DMS114 treated with DMSO at 0.1 percent for 48 hours (cell line): ENCODE measurements at regions not wholly inside any gene's neighbourhood (a gene's known extent, or its start where the extent isn't known, plus 50 kb on each side); places are given as distances from the start of the nearest gene placed in this dataset.

Experiments
- DNase-seq: peaks from one replicate; lab custom pipeline; 2025; ENCODE audit not compliant: unreplicated experiment; lab: John Stamatoyannopoulos, UW

- no peak for DNase-seq
Measured at GRCh38 chr18:39801010-39801409, 2154.0 kb upstream of the PIK3C3 start.

DNA sequence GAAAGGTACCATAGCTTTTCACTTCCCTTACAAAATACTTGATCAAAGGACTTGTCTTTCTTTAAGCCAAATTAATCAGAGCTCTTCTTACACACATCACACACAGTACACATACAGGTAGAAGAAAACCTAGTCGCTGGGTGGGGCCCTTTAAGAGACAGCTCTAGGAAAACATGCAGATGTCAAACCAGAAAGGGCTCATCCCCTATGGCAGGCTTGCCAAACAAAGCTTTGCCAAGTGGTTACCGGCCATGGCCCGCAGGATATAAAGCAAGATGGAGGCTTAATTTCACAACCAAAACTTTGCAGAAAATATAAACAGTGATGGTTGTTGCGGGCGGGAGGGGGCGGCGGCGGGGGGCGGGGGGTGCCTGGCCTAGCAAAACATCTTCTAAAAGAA, 2156.0 kb upstream of the PIK3C3 start:
- DNase-seq: no peak

DNA sequence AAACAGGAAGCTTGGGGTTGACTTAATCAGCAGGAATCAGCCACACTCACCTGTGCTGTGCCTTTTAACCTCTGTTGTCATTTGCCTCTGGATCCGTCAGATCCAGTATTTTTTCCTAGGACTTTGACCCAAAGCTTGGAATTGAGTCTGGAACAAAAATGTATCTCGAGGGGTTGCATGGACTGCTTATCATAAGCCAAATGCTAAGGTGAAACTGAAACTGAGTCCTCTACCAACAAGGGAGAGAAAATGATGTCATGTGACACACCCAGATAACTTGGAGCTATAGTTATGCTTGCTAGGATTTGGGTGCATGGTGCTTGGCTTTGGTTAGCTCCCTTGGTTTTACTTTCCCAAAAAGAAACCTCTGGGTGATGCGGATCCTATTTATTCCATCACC, 2158.6 kb upstream of the PIK3C3 start:
- DNase-seq: no peak

- DNase-seq: no peak
Measured at GRCh38 chr18:39795350-39795749, 2159.7 kb upstream of the PIK3C3 start.

GRCh38 chr18:39793609-39794008, 2161.4 kb upstream of the PIK3C3 start:
- no peak for DNase-seq

DNA sequence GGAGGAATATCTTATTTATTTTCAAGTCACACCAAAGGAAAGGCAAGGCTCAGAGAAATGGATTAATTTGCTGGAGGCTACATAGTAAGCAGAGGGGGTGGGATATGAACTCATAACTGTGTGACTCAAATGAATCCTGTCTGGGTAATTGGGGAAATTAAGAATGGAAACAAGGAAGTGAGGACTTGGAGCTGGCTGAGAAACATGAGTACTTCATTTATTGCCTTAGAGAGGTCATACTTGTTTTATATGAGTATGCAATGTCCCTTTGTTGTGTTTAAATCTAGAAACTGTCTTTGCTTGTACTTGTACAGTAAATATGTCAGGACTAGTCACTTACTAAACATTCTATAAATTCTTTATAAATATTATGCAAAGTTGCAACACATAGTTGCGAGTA, 2166.7 kb upstream of the PIK3C3 start:
- DNase-seq: no peak

GRCh38 chr18:39786477-39786876, 2168.6 kb upstream of the PIK3C3 start:
- no peak for DNase-seq

DNA sequence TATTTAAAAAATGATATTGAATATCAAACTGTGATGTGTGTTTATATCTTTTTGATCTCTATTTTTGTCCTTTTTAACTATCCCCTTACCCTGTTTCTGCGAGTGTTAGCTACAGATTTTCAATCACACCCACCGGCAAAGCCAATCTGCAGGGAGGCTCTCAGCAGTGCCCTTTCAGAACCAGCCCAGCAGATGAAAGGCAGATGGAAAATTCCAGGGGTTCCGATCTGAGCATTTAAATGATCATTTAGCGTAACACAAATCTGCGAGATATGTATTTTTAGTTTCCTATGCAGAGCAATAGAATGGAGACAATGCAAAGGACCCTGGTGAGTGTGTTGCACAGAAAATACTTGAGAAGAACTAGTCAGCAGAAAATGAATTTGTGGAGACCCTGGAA, 2170.5 kb upstream of the PIK3C3 start:
- DNase-seq: no peak

GRCh38 chr18:39781565-39781964, 2173.5 kb upstream of the PIK3C3 start:
- DNase-seq: no peak

GRCh38 chr18:39780774-39781173, 2174.3 kb upstream of the PIK3C3 start:
- DNase-seq: no peak

- no peak for DNase-seq
Measured at GRCh38 chr18:39779926-39780325, 2175.1 kb upstream of the PIK3C3 start.

GRCh38 chr18:39776766-39777165, 2178.3 kb upstream of the PIK3C3 start:
- DNase-seq: no peak

GRCh38 chr18:39774957-39775598, 2180.0 kb upstream of the PIK3C3 start:
- DNase-seq: no peak

DNA sequence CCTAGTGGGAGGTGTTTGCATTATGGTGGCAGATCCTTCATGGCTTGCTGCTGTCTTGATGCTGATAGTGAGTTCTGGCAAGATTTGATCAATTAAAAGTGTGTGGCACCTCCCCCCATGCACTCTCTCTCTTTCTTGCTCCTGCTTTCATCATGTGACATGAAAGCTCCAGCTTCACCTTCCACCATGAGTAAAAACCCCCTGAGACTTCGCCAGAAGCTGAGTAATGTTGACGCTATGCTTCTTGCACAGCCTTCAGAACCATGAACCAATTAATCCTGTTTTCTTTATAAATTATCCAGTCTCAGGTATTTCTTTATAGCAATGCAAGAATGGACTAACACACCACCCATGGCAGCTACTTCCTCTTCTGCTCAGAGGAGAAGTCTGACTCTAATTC, 2181.4 kb upstream of the PIK3C3 start:
- DNase-seq: no peak

- no peak for DNase-seq
Measured at GRCh38 chr18:39772155-39772919, 2182.7 kb upstream of the PIK3C3 start.

DNA sequence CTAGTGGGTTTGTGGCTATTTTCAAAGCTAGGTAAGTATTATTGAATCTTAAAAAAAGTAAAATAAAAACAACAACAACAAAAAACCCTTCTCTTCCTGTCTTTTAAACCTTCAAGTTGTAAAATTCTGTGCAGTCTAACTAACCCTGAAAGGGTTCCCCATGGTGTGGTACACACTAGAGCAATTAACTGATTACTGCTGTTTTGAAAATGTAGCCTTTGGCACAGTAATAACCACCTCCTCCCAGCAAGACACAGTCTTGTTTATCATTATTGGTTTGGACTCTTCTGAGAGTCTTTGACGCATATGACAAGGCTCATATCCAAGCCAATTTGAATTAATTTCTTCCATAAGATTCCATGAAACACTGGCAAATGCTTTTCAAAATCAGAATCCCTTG, 2184.6 kb upstream of the PIK3C3 start:
- no peak for DNase-seq

GRCh38 chr18:39764873-39765272, 2190.2 kb upstream of the PIK3C3 start:
- no peak for DNase-seq

DNA sequence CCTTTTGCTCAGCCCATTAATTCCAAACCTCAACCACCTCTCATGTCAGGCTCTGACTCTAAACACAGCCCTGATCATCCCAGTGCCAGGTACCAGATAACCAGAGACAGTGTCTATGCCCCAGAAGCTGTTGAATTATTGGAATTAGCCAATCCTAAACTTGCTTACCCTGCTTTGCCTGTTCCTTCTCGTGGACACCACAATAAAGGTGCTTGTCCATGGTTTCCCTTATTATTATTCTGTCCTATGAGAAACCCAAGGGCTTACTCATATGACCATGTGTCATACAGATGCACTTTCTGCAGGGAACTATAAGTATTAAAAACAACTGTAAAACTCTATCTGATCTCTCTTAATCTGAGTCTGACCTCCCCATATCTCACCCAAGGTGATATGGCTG, 2193.8 kb upstream of the PIK3C3 start:
- no peak for DNase-seq

DNA sequence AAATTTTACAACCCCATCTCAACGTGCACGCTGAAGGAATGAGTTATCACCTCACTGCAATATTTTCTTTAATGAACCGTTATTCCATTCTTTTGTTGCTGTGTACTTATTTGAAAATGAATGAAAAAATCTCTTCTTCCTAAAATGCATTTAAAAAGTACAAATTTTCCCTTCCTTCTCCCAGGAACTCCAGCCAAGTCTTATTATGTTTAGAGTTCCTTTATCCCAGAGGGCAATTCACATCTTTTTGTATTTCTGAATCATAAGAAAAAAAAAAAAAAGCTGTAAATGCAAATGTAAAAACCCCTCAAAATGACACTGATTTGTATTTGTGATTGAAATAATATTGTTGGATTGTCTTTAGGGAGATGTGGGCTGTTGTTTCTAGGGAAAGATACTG, 2194.3 kb upstream of the CELF4 start:
- no peak for DNase-seq

GRCh38 chr18:39753178-39753577, 2187.6 kb upstream of the CELF4 start:
- no peak for DNase-seq

GRCh38 chr18:39752351-39752750, 2186.8 kb upstream of the CELF4 start:
- DNase-seq: no peak

GRCh38 chr18:39751921-39752320, 2186.3 kb upstream of the CELF4 start:
- DNase-seq: no peak

DNA sequence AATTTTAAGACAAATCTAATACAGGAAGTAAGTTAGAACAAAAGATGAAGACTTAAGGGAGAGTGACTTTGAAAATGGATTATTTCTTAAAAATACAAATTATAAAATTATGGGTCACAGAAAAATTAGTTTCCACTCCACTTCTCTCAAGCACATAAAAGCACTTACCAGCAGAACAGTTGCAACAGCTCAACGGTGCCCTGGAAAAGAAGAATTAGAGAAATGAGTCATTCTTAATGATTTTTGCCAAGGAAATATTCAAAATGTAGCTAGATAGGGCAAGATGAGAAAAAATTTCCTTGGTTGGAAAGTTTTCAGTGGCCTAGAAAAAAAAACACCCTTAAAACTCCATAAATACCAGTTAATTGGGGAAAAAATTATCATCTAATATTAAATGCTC, 2185.6 kb upstream of the CELF4 start:
- DNase-seq: no peak
